ENCODE measurements at regions not wholly inside any gene's neighbourhood (a gene's known extent, or its start where the extent isn't known, plus 50 kb on each side); places are given as distances from the start of the nearest gene placed in this dataset.

DNA sequence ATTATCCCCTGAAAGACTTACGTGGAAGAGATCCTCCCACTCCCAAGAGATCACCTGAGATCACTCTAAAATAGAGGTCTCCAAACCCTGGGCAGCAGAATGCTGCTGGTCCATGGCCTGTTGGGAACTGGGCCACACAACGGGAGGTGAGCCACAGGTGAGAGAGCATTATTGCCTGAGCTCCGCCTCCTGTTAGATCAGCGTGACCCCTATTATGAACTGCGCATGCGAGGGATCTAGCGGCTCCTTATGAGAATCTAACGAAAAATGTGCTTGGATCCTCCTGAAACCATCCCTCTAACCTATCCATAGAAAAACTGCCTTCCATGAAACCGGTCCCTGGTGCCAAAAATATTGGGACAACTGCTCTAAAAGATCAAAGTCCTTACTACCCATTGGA is 1057.4 kb downstream of the EPHA7 start:
- H3K9ac ChIP-seq (replicated peaks in 1 of 4; ENCODE audit: extremely low read depth in 1 of 4, low read depth in 3 of 4, low read length in 3 of 4), result no peak overlapping the region
- H3K23ac ChIP-seq (ENCODE audit: insufficient read length), result no peak overlapping the region
- no peak overlapping the region for H2BK15ac ChIP-seq (ENCODE audit: low read length)
- H3K4ac ChIP-seq (replicated peaks; ENCODE audit: insufficient read length, low read depth, low read length), result no peak overlapping the region
- no peaks in the 10 kb centered on the region for H3K79me2 ChIP-seq (ENCODE audit: control insufficient read depth in 1 of 2, insufficient read depth in 2 of 2, low read length in 2 of 2)
- H4K20me1 ChIP-seq (replicated peaks in 1 of 2; ENCODE audit: control insufficient read depth in 1 of 2, insufficient read depth in 2 of 2, low read length in 2 of 2), result no peaks in the 10 kb centered on the region
- no peaks in the 10 kb centered on the region for H3K4me1 ChIP-seq (replicated peaks in 1 of 4; ENCODE audit: control insufficient read depth in 3 of 4, insufficient read depth in 4 of 4, low read length in 3 of 4)
- peak overlapping the region; percentile 39; the same call in 1 of the 2 replicates for H2AFZ ChIP-seq (ENCODE audit: low read length)
- ChIA-PET POLR2A (ENCODE audit: partially characterized antibody) (no interaction called here), CTCF (ENCODE audit: partially characterized antibody) (interaction anchor here (0.6 kb wide), 1 partner anchor 203 kb away, joined by 3 read pairs; no protein-coding TSS in a partner anchor)
- no peaks in the 10 kb centered on the region for H3K9me3 ChIP-seq (ENCODE audit: insufficient read depth in 2 of 2, low read depth in 1 of 2, low read length in 1 of 2)
- H4K91ac ChIP-seq (replicated peaks; ENCODE audit: insufficient read length, low read length), result no peak overlapping the region
- no peak overlapping the region for H2BK12ac ChIP-seq (ENCODE audit: low read depth, low read length)
- no peak overlapping the region for H4K5ac ChIP-seq (ENCODE audit: insufficient read length, low read depth, low read length)
- H3K4me3 ChIP-seq (ENCODE audit: extremely low read depth in 1 of 4, insufficient read depth in 2 of 4, low read depth in 3 of 4, low read length in 4 of 4), result no peak overlapping the region
- no peaks in the 10 kb centered on the region; the same call in 1 of the 2 replicates for H3K23me2 ChIP-seq (ENCODE audit: low read depth, low read length)
- no peak overlapping the region for H3K18ac ChIP-seq (ENCODE audit: extremely low read depth, low read length)
- H3K27ac ChIP-seq (ENCODE audit: low read depth, low read length), result no peak overlapping the region
- H2BK20ac ChIP-seq (ENCODE audit: low read length), result no peak overlapping the region
- H2AK5ac ChIP-seq (ENCODE audit: low read depth, low read length), result no peak overlapping the region
- no peak overlapping the region for H3K14ac ChIP-seq (ENCODE audit: insufficient read length)
- no peak overlapping the region for H3K4me2 ChIP-seq (ENCODE audit: insufficient read depth in 1 of 2, low read depth in 2 of 2, low read length in 2 of 2)
- 94% methylated on average over 9 of the region's 9 CpGs; no CpG with 5 or more reads in 1 of the 2 experiments for WGBS, 2 experiments (ENCODE audit: extremely low coverage in 1 of 2, insufficient coverage in 1 of 2, insufficient read length in 1 of 2, insufficient replicate concordance in 2 of 2, low coverage in 1 of 2, low lambda C conversion rate in 2 of 2, missing lambda C conversion rate in 1 of 2)
- DNase-seq (ENCODE audit: low read depth in 1 of 2, low spot score in 2 of 2) (no peak), FAIRE-seq (no peak)
- H2BK5ac ChIP-seq (ENCODE audit: low read depth, low read length), result no peak overlapping the region
- no peaks in the 10 kb centered on the region for H3K27me3 ChIP-seq (replicated peaks in 1 of 4; ENCODE audit: control insufficient read depth in 3 of 4, extremely low read depth in 1 of 4, insufficient read depth in 3 of 4, low read length in 3 of 4)
- H4K8ac ChIP-seq (ENCODE audit: extremely low read depth, insufficient read depth, low read length), result no peak overlapping the region
- H3K36me3 ChIP-seq (ENCODE audit: control insufficient read depth in 2 of 4, insufficient read depth in 4 of 4, low read length in 3 of 4), result no peaks in the 10 kb centered on the region
- no peaks in the 10 kb centered on the region for H3K79me1 ChIP-seq (ENCODE audit: low read depth, low read length)
- no peak overlapping the region for H3K56ac ChIP-seq (replicated peaks; ENCODE audit: insufficient read length, low read depth, low read length)
- H2BK120ac ChIP-seq (replicated peaks; ENCODE audit: low read depth, low read length), result no peak overlapping the region
- TF ChIP-seq CEBPB (IDR thresholded peaks at IDR 0.05; ENCODE audit: low read depth, low read length) (no peak), KDM4A (IDR thresholded peaks at IDR 0.05; ENCODE audit: low read depth, low read length, severe bottlenecking) (no peak), JUN (IDR thresholded peaks at IDR 0.05; ENCODE audit: low read depth, low read length) (no peak), MAX (IDR thresholded peaks at IDR 0.05) (no peak), TBP (IDR thresholded peaks at IDR 0.05; ENCODE audit: low read depth, low read length) (no peak), E2F6 (IDR thresholded peaks at IDR 0.05) (no peak), RAD21 (IDR thresholded peaks at IDR 0.05 in 1 of 2, conservative IDR thresholded peaks at IDR 0.05 in 1 of 2; ENCODE audit: low read depth in 2 of 2, low read length in 2 of 2) (no peak), SUZ12 (IDR thresholded peaks at IDR 0.05; ENCODE audit: low read length) (no peak), TEAD4 (IDR thresholded peaks at IDR 0.05; ENCODE audit: low read depth, low read length) (no peak), EGR1 (IDR thresholded peaks at IDR 0.05; ENCODE audit: borderline replicate concordance, low read depth, low read length) (no peak), FOSL1 (IDR thresholded peaks at IDR 0.05; ENCODE audit: insufficient read depth, low read depth, low read length) (no peak), CREB1 (IDR thresholded peaks at IDR 0.05) (no peak), RBBP5 (IDR thresholded peaks at IDR 0.05; ENCODE audit: borderline replicate concordance, low read depth, low read length) (no peak), KDM1A (IDR thresholded peaks at IDR 0.05; ENCODE audit: borderline replicate concordance, low read length) (no peak)

Measured in H1 (cell line).